Neural cell (in vitro differentiated cells): ENCODE measurements at regions not wholly inside any gene's neighbourhood (a gene's known extent, or its start where the extent isn't known, plus 50 kb on each side); places are given as distances from the start of the nearest gene placed in this dataset.

Experiments
- H2AFZ ChIP-seq: fragments of 200-600, 300-800 bp; sonication (generic), shearing (Covaris generic); 2 replicates; pipeline ENCODE4 v1.6.0; 2014; ENCODE audit warnings: low read depth, mild to moderate bottlenecking, antibody characterized with exemption, low read length, moderate library complexity
- H3F3A ChIP-seq: fragments of 200-600 bp; shearing (Covaris generic); 2 replicates; pipeline ENCODE4 v1.6.1; 2016; ENCODE audit warnings: mild to moderate bottlenecking, moderate library complexity, mixed read lengths, antibody characterized with exemption, low read length; ENCODE audit not compliant: insufficient read depth, poor library complexity, severe bottlenecking
- H3K27ac ChIP-seq: fragments of 200-600, 300-800 bp; sonication (generic), shearing (Covaris generic); 2 replicates; pipeline ENCODE4 v1.5.1; 2014; ENCODE audit warnings: mild to moderate bottlenecking, low read length, moderate library complexity
- H3K27me3 ChIP-seq: fragments of 300-800, 200-600 bp; sonication (generic), shearing (Covaris generic); 2 replicates; pipeline ENCODE4 v1.6.0; 2014; ENCODE audit warnings: mild to moderate bottlenecking, low read depth, low read length, moderate library complexity; ENCODE audit not compliant: insufficient read depth
- H3K36me3 ChIP-seq: fragments of 300-800, 200-600 bp; sonication (generic), shearing (Covaris generic); 2 replicates; pipeline ENCODE4 v1.5.1; 2014; ENCODE audit warnings: mild to moderate bottlenecking, antibody characterized with exemption, low read length, moderate library complexity; ENCODE audit not compliant: insufficient read depth
- H3K4me2 ChIP-seq: fragments of 300-800, 200-600 bp; sonication (generic), shearing (Covaris generic); 2 replicates; pipeline ENCODE4 v1.6.0; 2014; ENCODE audit warnings: mild to moderate bottlenecking, low read length
- H3K4me3 ChIP-seq: fragments of 300-800, 200-600 bp; sonication (generic), shearing (Covaris generic); 2 replicates; pipeline ENCODE4 v1.5.1; 2014; ENCODE audit warnings: mild to moderate bottlenecking, low read length, moderate library complexity
- H3K79me2 ChIP-seq: fragments of 200-600 bp; shearing (Covaris generic); replicated peaks from 2 replicates; pipeline ENCODE4 v1.6.0; 2014; ENCODE audit warnings: mild to moderate bottlenecking, low read length, moderate library complexity; ENCODE audit not compliant: insufficient read depth
- H3K9ac ChIP-seq: fragments of 300-800, 200-600 bp; sonication (generic), shearing (Covaris generic); 2 replicates; pipeline ENCODE4 v1.6.1; 2016; ENCODE audit warnings: mild to moderate bottlenecking, low read length, mixed read lengths
- H3K9me2 ChIP-seq: fragments of 200-600 bp; shearing (Covaris generic); 2 replicates; pipeline ENCODE4 v1.6.1; 2016; ENCODE audit warnings: mild to moderate bottlenecking, low read length, mixed read lengths; ENCODE audit not compliant: insufficient read depth
- H3K9me3 ChIP-seq: fragments of 200-600, 300-800 bp; sonication (generic), shearing (Covaris generic); 2 replicates; pipeline ENCODE4 v1.6.1; 2016; ENCODE audit warnings: mild to moderate bottlenecking, mixed run types, low read length, moderate library complexity, mixed read lengths
- H4K20me1 ChIP-seq: fragments of 200-600 bp; shearing (Covaris generic); 2 replicates; pipeline ENCODE4 v1.6.1; 2016; ENCODE audit warnings: mild to moderate bottlenecking, mixed run types; ENCODE audit not compliant: insufficient read depth
- EZH2 ChIP-seq: fragments of 200-600, 300-800 bp; shearing (Covaris generic), sonication (generic); IDR thresholded peaks from 2 replicates; pipeline ENCODE4 v1.6.1; 2014; ENCODE audit warnings: antibody characterized with exemption, low read length, borderline replicate concordance, mild to moderate bottlenecking; ENCODE audit not compliant: insufficient read depth, poor library complexity, severe bottlenecking
- MXI1 ChIP-seq: fragments of 450-650 bp; conservative IDR thresholded peaks from 2 replicates; pipeline ENCODE4 v1.6.1; 2014; ENCODE audit warnings: antibody characterized with exemption, mild to moderate bottlenecking; ENCODE audit not compliant: poor library complexity, severe bottlenecking
- TF ChIP-seq, protein P1 (sequence below): fragments of 450-650 bp; IDR thresholded peaks from 2 replicates; pipeline ENCODE4 v1.5.1; 2014; ENCODE audit warnings: antibody characterized with exemption, mild to moderate bottlenecking, moderate library complexity; ENCODE audit not compliant: poor library complexity, severe bottlenecking
- TF ChIP-seq, protein P2 (sequence below): IDR thresholded peaks from 2 replicates; pipeline ENCODE4 v1.6.1; 2012; ENCODE audit warnings: borderline replicate concordance

DNA sequence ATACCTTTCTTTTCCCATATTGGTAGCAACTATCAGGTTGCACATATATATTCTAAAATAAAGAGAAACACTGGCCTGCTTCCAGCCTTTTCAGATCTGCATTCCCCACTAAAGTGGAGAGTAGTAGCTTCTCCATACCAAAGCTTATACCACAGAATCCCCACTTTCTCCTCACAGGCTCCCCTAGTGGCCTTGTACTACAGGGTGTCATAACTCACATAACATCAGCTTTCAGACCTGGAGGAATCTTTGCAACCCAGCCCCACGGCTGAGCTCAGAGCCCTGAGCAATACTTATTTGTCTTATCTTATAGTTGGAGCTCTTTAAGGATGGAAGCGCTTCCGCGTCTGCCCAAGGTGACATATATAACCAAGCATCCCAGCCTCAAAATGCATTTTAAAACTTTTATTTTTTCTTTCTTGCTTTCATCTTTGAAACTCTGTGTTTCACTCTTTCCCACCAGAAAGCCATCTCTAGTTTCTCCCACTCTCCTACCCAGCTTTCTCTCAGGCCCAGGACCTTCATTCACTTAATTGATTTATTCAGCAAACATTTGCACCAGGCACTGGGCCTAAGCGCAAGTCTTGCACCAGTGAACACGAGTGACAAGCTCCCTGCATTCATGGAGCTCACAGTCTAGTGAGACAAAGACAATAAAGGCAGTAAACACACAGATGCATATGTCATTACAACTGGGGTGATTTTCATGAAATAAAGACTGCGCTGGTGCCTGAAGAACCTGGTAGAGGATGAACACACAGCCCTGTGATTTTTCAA lies 254.7 kb downstream of the IPO8 start:
- Histone ChIP-seq H3K9me3 (no peaks in the 10 kb centered on the region), H3K27ac (no peak overlapping the region), H3K4me3 (no peak overlapping the region), H3K4me2 (no peak overlapping the region), H3K79me2 (no peaks in the 10 kb centered on the region), H4K20me1 (no peaks in the 10 kb centered on the region), H3K9me2 (no peaks in the 10 kb centered on the region), H3K27me3 (no peaks in the 10 kb centered on the region), H2AFZ (no peak overlapping the region), H3K36me3 (no peaks in the 10 kb centered on the region), H3K9ac (no peak overlapping the region), H3F3A (no peaks in the 10 kb centered on the region)
- TF ChIP-seq, protein P1, sequence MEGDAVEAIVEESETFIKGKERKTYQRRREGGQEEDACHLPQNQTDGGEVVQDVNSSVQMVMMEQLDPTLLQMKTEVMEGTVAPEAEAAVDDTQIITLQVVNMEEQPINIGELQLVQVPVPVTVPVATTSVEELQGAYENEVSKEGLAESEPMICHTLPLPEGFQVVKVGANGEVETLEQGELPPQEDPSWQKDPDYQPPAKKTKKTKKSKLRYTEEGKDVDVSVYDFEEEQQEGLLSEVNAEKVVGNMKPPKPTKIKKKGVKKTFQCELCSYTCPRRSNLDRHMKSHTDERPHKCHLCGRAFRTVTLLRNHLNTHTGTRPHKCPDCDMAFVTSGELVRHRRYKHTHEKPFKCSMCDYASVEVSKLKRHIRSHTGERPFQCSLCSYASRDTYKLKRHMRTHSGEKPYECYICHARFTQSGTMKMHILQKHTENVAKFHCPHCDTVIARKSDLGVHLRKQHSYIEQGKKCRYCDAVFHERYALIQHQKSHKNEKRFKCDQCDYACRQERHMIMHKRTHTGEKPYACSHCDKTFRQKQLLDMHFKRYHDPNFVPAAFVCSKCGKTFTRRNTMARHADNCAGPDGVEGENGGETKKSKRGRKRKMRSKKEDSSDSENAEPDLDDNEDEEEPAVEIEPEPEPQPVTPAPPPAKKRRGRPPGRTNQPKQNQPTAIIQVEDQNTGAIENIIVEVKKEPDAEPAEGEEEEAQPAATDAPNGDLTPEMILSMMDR, result peak; percentile 33
- TF ChIP-seq, protein P2, sequence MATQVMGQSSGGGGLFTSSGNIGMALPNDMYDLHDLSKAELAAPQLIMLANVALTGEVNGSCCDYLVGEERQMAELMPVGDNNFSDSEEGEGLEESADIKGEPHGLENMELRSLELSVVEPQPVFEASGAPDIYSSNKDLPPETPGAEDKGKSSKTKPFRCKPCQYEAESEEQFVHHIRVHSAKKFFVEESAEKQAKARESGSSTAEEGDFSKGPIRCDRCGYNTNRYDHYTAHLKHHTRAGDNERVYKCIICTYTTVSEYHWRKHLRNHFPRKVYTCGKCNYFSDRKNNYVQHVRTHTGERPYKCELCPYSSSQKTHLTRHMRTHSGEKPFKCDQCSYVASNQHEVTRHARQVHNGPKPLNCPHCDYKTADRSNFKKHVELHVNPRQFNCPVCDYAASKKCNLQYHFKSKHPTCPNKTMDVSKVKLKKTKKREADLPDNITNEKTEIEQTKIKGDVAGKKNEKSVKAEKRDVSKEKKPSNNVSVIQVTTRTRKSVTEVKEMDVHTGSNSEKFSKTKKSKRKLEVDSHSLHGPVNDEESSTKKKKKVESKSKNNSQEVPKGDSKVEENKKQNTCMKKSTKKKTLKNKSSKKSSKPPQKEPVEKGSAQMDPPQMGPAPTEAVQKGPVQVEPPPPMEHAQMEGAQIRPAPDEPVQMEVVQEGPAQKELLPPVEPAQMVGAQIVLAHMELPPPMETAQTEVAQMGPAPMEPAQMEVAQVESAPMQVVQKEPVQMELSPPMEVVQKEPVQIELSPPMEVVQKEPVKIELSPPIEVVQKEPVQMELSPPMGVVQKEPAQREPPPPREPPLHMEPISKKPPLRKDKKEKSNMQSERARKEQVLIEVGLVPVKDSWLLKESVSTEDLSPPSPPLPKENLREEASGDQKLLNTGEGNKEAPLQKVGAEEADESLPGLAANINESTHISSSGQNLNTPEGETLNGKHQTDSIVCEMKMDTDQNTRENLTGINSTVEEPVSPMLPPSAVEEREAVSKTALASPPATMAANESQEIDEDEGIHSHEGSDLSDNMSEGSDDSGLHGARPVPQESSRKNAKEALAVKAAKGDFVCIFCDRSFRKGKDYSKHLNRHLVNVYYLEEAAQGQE, result no peak

- TF ChIP-seq, protein P2, result no peak
- TF ChIP-seq EZH2 (no peak), MXI1 (no peak)
- Histone ChIP-seq H3K27me3 (no peaks in the 10 kb centered on the region), H3K9me2 (no peaks in the 10 kb centered on the region), H3K36me3 (no peaks in the 10 kb centered on the region), H3K27ac (no peak overlapping the region), H3K9me3 (no peaks in the 10 kb centered on the region), H3K9ac (no peak overlapping the region), H3K4me2 (no peak overlapping the region), H3F3A (no peaks in the 10 kb centered on the region), H4K20me1 (no peaks in the 10 kb centered on the region), H2AFZ (no peak overlapping the region), H3K79me2 (no peaks in the 10 kb centered on the region), H3K4me3 (no peak overlapping the region)
These were observed 256.5 kb downstream of the IPO8 start for GRCh38 chr12:30439201-30439600.
